GM12878 (cell line): ENCODE measurements at regions not wholly inside any gene's neighbourhood (a gene's known extent, or its start where the extent isn't known, plus 50 kb on each side); places are given as distances from the start of the nearest gene placed in this dataset.

Experiments
- ATAC-seq: fragments of 200-7000 bp; cut with Tn5 transposase; 3 replicates; pipeline ENCODE4 v1.9.1; 2020; ENCODE audit warnings: mild to moderate bottlenecking, moderate library complexity
- BruUV-seq: library from RNA; stranded (reverse); fragments of 400-500 nt; replicated peaks from 2 replicates; lab custom pipeline; 2021; lab: Mats Ljungman, UMichigan
- CTCF ChIA-PET: fragments of 300-600 bp; sonication (Branson Sonifier 250); formaldehyde crosslinking; extraction: SDS; loops from one replicate; lab custom pipeline; 2021; ENCODE audit warnings: inconsistent platforms; lab: Yijun Ruan, JAX
- POLR2A ChIA-PET: fragments of 350-600 bp; formaldehyde crosslinking; extraction: SDS; loops from one replicate; lab custom pipeline; 2021; ENCODE audit warnings: inconsistent platforms; lab: Charles Lee
- RAD21 ChIA-PET: fragments of 300-600 bp; sonication (Branson Sonifier 250); formaldehyde crosslinking; loops from one replicate; lab custom pipeline; 2023; ENCODE audit warnings: antibody characterized with exemption; ENCODE audit not compliant: unreplicated experiment; lab: Charles Lee
- SMC1A ChIA-PET: fragments of 300-600 bp; sonication (Branson Sonifier 250); formaldehyde crosslinking; loops from one replicate; lab custom pipeline; 2023; ENCODE audit not compliant: unreplicated experiment, uncharacterized antibody; lab: Charles Lee
- DNase-seq: peaks from one replicate; pipeline ENCODE4 v3.0.0-alpha.2; 2011; ENCODE audit warnings: low read depth, low spot score
- FAIRE-seq: peaks from 3 replicates; lab custom pipeline; 2011; peaks lifted over from hg19 to GRCh38; lab: Jason Lieb, UNC
- H2AFZ ChIP-seq: 2 replicates; pipeline ENCODE4 v1.6.0; 2011; ENCODE audit warnings: low read depth, low read length, control low read depth; ENCODE audit not compliant: control insufficient read depth
- H3K27ac ChIP-seq: 2 replicates; pipeline ENCODE4 v1.5.1; 2011; ENCODE audit warnings: control low read depth; ENCODE audit not compliant: control insufficient read depth, insufficient read depth
- H3K27me3 ChIP-seq, 2 experiments: replicated peaks in 1 of 2; 2 replicates each; pipeline versions ENCODE4 v1.6.0 to v1.6.1; 2011; ENCODE audit warnings: low read length in 1 of 2; ENCODE audit not compliant: control insufficient read depth in 2 of 2, insufficient read depth in 2 of 2
- H3K36me3 ChIP-seq, 2 experiments: 2 replicates each; pipeline ENCODE4 v1.5.1; 2011; ENCODE audit warnings: low read length in 1 of 2; ENCODE audit not compliant: control insufficient read depth in 2 of 2, insufficient read depth in 2 of 2
- H3K4me1 ChIP-seq: 2 replicates; pipeline ENCODE4 v1.6.1; 2011; ENCODE audit warnings: mild to moderate bottlenecking, low read length, moderate library complexity, mixed read lengths; ENCODE audit not compliant: control insufficient read depth, insufficient read depth
- H3K4me2 ChIP-seq: 2 replicates; pipeline ENCODE4 v1.6.0; 2011; ENCODE audit warnings: control low read depth; ENCODE audit not compliant: control insufficient read depth, insufficient read depth
- H3K4me3 ChIP-seq: fragments of 200-600 bp; sonication (generic); 2 replicates; pipeline ENCODE4 v1.5.1; 2016
- H3K79me2 ChIP-seq: 2 replicates; pipeline ENCODE4 v1.6.0; 2011; ENCODE audit warnings: low read length; ENCODE audit not compliant: control insufficient read depth, insufficient read depth
- H3K9ac ChIP-seq: 2 replicates; pipeline ENCODE4 v1.8.0; 2011; ENCODE audit warnings: low read length, control low read depth, mixed read lengths; ENCODE audit not compliant: control insufficient read depth, insufficient read depth
- H3K9me3 ChIP-seq: replicated peaks from 3 replicates; pipeline ENCODE4 v1.5.1; 2011; ENCODE audit warnings: mild to moderate bottlenecking, low read length; ENCODE audit not compliant: control insufficient read depth, insufficient read depth
- H4K20me1 ChIP-seq: 2 replicates; pipeline ENCODE4 v1.6.0; 2011; ENCODE audit not compliant: control insufficient read depth, insufficient read depth
- ATF3 ChIP-seq: IDR thresholded peaks from 2 replicates; pipeline ENCODE4 v1.6.1; 2011; ENCODE audit warnings: low read depth, mild to moderate bottlenecking, low read length, moderate library complexity, borderline replicate concordance; ENCODE audit errors: extremely low read depth
- ATF7 ChIP-seq: fragments of 450-650 bp; IDR thresholded peaks from 2 replicates; pipeline ENCODE4 v1.6.1; 2016; ENCODE audit warnings: low read depth, mild to moderate bottlenecking
- BCL3 ChIP-seq: IDR thresholded peaks from 2 replicates; pipeline ENCODE4 v1.6.1; 2011; ENCODE audit warnings: borderline replicate concordance, low read depth, mild to moderate bottlenecking, moderate library complexity, low read length; ENCODE audit not compliant: insufficient read depth, poor library complexity, severe bottlenecking
- CHD4 ChIP-seq: fragments of 200-600 bp; sonication (generic); IDR thresholded peaks from 2 replicates; pipeline ENCODE4 v1.6.1; 2016; ENCODE audit warnings: mild to moderate bottlenecking
- DPF2 ChIP-seq: fragments of 450-650 bp; IDR thresholded peaks from 2 replicates; pipeline ENCODE4 v1.6.1; 2017; ENCODE audit warnings: mild to moderate bottlenecking
- E2F4 ChIP-seq: IDR thresholded peaks from 2 replicates; pipeline ENCODE4 v1.6.1; 2012; ENCODE audit warnings: low read depth, low read length, improper control_type of control experiment
- FOXK2 ChIP-seq: fragments of 450-650 bp; IDR thresholded peaks from 2 replicates; pipeline ENCODE4 v1.6.1; 2017; ENCODE audit warnings: mild to moderate bottlenecking, moderate library complexity
- KDM1A ChIP-seq: fragments of 200-600 bp; sonication (generic); IDR thresholded peaks from 2 replicates; pipeline ENCODE4 v1.6.1; 2016; ENCODE audit warnings: borderline replicate concordance
- MTA2 ChIP-seq: fragments of 450-650 bp; IDR thresholded peaks from 2 replicates; pipeline ENCODE4 v1.6.1; 2016; ENCODE audit warnings: low read depth, mild to moderate bottlenecking, moderate library complexity
- NR2C2 ChIP-seq: IDR thresholded peaks from 2 replicates; pipeline ENCODE4 v1.6.1; 2011; ENCODE audit warnings: borderline replicate concordance, low read depth; ENCODE audit not compliant: control insufficient read depth, insufficient read length
- POLR2AphosphoS2 ChIP-seq: IDR thresholded peaks from 2 replicates; pipeline ENCODE4 v1.6.1; 2011; ENCODE audit warnings: low read depth, mild to moderate bottlenecking, low read length, improper control_type of control experiment, moderate library complexity
- RB1 ChIP-seq: fragments of 450-650 bp; formaldehyde crosslinking; IDR thresholded peaks from 2 replicates; pipeline ENCODE4 v1.6.1; 2017; ENCODE audit warnings: mild to moderate bottlenecking, borderline replicate concordance
- RUNX3 ChIP-seq: IDR thresholded peaks from 2 replicates; pipeline ENCODE4 v1.6.1; 2012; ENCODE audit warnings: low read length, inconsistent platforms
- SPI1 ChIP-seq: IDR thresholded peaks from 2 replicates; pipeline ENCODE4 v1.6.1; 2011; ENCODE audit warnings: low read depth, mild to moderate bottlenecking, low read length, moderate library complexity, borderline replicate concordance; ENCODE audit not compliant: insufficient read depth
- SUZ12 ChIP-seq: fragments of 200-600 bp; sonication (generic); IDR thresholded peaks from one replicate; pipeline ENCODE4 v1.6.1; 2018; ENCODE audit warnings: antibody characterized with exemption, mild to moderate bottlenecking; ENCODE audit not compliant: unreplicated experiment
- TAF1 ChIP-seq: IDR thresholded peaks from 2 replicates; pipeline ENCODE4 v1.6.1; 2011; ENCODE audit warnings: mild to moderate bottlenecking, low read depth, low read length, borderline replicate concordance
- TCF3 ChIP-seq: IDR thresholded peaks from 2 replicates; pipeline ENCODE4 v1.6.1; 2012; ENCODE audit warnings: low read depth, mild to moderate bottlenecking, low read length, borderline replicate concordance; ENCODE audit not compliant: insufficient read depth
- TCF7 ChIP-seq: IDR thresholded peaks from 2 replicates; pipeline ENCODE4 v1.6.1; 2014; ENCODE audit warnings: antibody characterized with exemption, borderline replicate concordance
- ZZZ3 ChIP-seq: IDR thresholded peaks from 2 replicates; pipeline ENCODE4 v1.6.1; 2011; ENCODE audit warnings: low read depth; ENCODE audit not compliant: control insufficient read depth, insufficient read length
- WGBS: methylation state at CpG from one replicate; pipeline ENCODE4 v1.1.6; 2016; ENCODE audit warnings: low lambda C conversion rate; ENCODE audit not compliant: insufficient replicate concordance, insufficient coverage; ENCODE audit errors: missing lambda C conversion rate; 5-methylcytosine and 5-hydroxymethylcytosine counted together
- in situ Hi-C: fragments of 300-500 bp; cut with MboI; formaldehyde crosslinking; loops from 9 replicates; pipeline ENCODE4 v1.14.3; 2018; ENCODE audit warnings: mixed read lengths
- intact Hi-C: fragments of 100-400 bp; cut with micrococcal nuclease; formaldehyde crosslinking; loops from one replicate; pipeline ENCODE4 v1.14.2; 2022; ENCODE audit not compliant: unreplicated experiment

GRCh38 chr7:106463851-106464611, 179.2 kb upstream of the NAMPT start:
- intact Hi-C loops, result loop anchor here (5.0 to 10.0 kb wide), 4 partner anchors 97 to 409 kb away; partner anchors contain the start of gene NAMPT
- Histone ChIP-seq H3K4me3 (no peak overlapping the region), H3K9me3 (no peaks in the 10 kb centered on the region), H3K27ac (no peak overlapping the region), H3K9ac (no peak overlapping the region), H3K36me3 (no peaks in the 10 kb centered on the region), H3K4me1 (peaks cover 12% of the 10 kb centered on the region), H3K79me2 (no peaks in the 10 kb centered on the region), H3K4me2 (peak overlapping the region; percentile 27; the same call in 1 of the 2 replicates), H4K20me1 (no peaks in the 10 kb centered on the region), H3K27me3 (no peaks in the 10 kb centered on the region), H2AFZ (peak overlapping the region; percentile 50)
- no peak for DNase-seq
- FAIRE-seq, result no peak
- POLR2A ChIA-PET, result interaction anchor here (0.5 to 2.1 kb wide), 2 partner anchors 9 to 284 kb away, joined by 3 to 8 read pairs; no protein-coding TSS in a partner anchor
- RAD21 ChIA-PET, result interaction anchor here (1.1 to 6.9 kb wide), 7 partner anchors 8 to 286 kb away, joined by 3 to 311 read pairs (median 4); no protein-coding TSS in a partner anchor
- in situ Hi-C loops, result loop anchor here (5.0 kb wide), 1 partner anchor 287 kb away; no protein-coding TSS in a partner anchor
- TF ChIP-seq TAF1 (no peak), ZZZ3 (no peak), POLR2AphosphoS2 (no peak), TCF7 (no peak), RB1 (no peak), NR2C2 (no peak), ATF3 (no peak), BCL3 (no peak), SUZ12 (no peak), DPF2 (no peak), FOXK2 (no peak), SPI1 (no peak), ATF7 (no peak), E2F4 (no peak), MTA2 (no peak), TCF3 (no peak), KDM1A (no peak), CHD4 (no peak), RUNX3 (no peak)
- 62% methylated on average over 2 of the region's 2 CpGs for WGBS
- no peak for ATAC-seq
- SMC1A ChIA-PET, result interaction anchor here (1.0 to 6.0 kb wide), 11 partner anchors 10 to 406 kb away, joined by 3 to 390 read pairs (median 4); no protein-coding TSS in a partner anchor
- BruUV-seq, result no TSS peak
- CTCF ChIA-PET, result interaction anchor here (0.9 to 10.0 kb wide), 19 partner anchors 12 to 405 kb away, joined by 3 to 530 read pairs (median 4); no protein-coding TSS in a partner anchor
